A549 (cell line): ENCODE measurements at regions not wholly inside any gene's neighbourhood (a gene's known extent, or its start where the extent isn't known, plus 50 kb on each side); places are given as distances from the start of the nearest gene placed in this dataset.

ENCODE experiments used
- ATAC-seq, 2 experiments: fragments of 200-7000 bp in 1 of 2; fragments of >200 bp in 1 of 2; cut with Nextera tagmentation in 1 of 2; cut with Tn5 transposase in 1 of 2; 3 replicates each; pipeline versions ENCODE4 v1.8.0 to v1.9.1; 2018 to 2020; ENCODE audit warnings: mild to moderate bottlenecking in 1 of 2, moderate library complexity in 1 of 2
- CTCF ChIA-PET: fragments of 300-600 bp; sonication (Branson Sonifier 250); formaldehyde crosslinking; extraction: SDS; loops from one replicate; lab custom pipeline; 2021; ENCODE audit warnings: antibody characterized with exemption, inconsistent platforms; lab: Yijun Ruan, JAX
- POLR2A ChIA-PET: fragments of 350-600 bp; formaldehyde crosslinking; extraction: SDS; loops from one replicate; lab custom pipeline; 2021; ENCODE audit warnings: antibody characterized with exemption, inconsistent platforms; lab: Yijun Ruan, JAX
- DNase-seq, 2 experiments: peaks; one replicate each; pipeline versions ENCODE4 v3.0.0 to v3.0.0-alpha.2; 2011 to 2016; ENCODE audit warnings: low read depth in 1 of 2, low spot score in 1 of 2
- FAIRE-seq: peaks from 2 replicates; lab custom pipeline; 2011; peaks lifted over from hg19 to GRCh38; lab: Jason Lieb, UNC
- H3K27ac ChIP-seq, 2 experiments: fragments of >200 bp; sonication (Bioruptor Twin); formaldehyde crosslinking; 3 replicates each; pipeline ENCODE4 v1.5.1; 2016 to 2017
- H3K4me1 ChIP-seq: fragments of >200 bp; sonication (Bioruptor Twin); formaldehyde crosslinking; 3 replicates; pipeline ENCODE4 v1.6.1; 2016
- H3K4me2 ChIP-seq: fragments of >200 bp; sonication (Bioruptor Twin); formaldehyde crosslinking; 3 replicates; pipeline ENCODE4 v1.6.1; 2016
- H3K4me3 ChIP-seq: fragments of >200 bp; sonication (Bioruptor Twin); formaldehyde crosslinking; 3 replicates; pipeline ENCODE4 v1.5.1; 2016
- H3K9me3 ChIP-seq: fragments of >200 bp; sonication (Bioruptor Twin); formaldehyde crosslinking; 3 replicates; pipeline ENCODE4 v1.6.1; 2016
- BCL3 ChIP-seq: fragments of >200 bp; sonication (Bioruptor Twin); formaldehyde crosslinking; IDR thresholded peaks from 3 replicates; pipeline ENCODE4 v1.6.1; 2016
- CEBPB ChIP-seq, 2 experiments: fragments of >200 bp in 1 of 2; sonication (Bioruptor Twin) in 1 of 2; formaldehyde crosslinking in 1 of 2; IDR thresholded peaks; 2 replicates each; pipeline ENCODE4 v1.6.1; 2012 to 2016
- EHF ChIP-seq: fragments of 250-450 bp; sonication (Bioruptor Pico); IDR thresholded peaks from 2 replicates; pipeline ENCODE4 v1.5.0; 2020; ENCODE audit warnings: mild to moderate bottlenecking
- EHMT2 ChIP-seq: fragments of 200-600 bp; sonication (generic); IDR thresholded peaks from 2 replicates; pipeline ENCODE4 v1.6.1; 2016; ENCODE audit warnings: antibody characterized with exemption, low read depth, mild to moderate bottlenecking, moderate library complexity
- EP300 ChIP-seq, 2 experiments: fragments of >200 bp; sonication (Bioruptor Twin); formaldehyde crosslinking; IDR thresholded peaks; 2 replicates in 1 of 2; 3 replicates in 1 of 2; pipeline ENCODE4 v1.6.1; 2016 to 2017
- ESRRA ChIP-seq: fragments of 150-350 bp; IDR thresholded peaks from 2 replicates; pipeline ENCODE4 v1.6.1; 2014; ENCODE audit warnings: mild to moderate bottlenecking, low read length, borderline replicate concordance
- FOSB ChIP-seq: fragments of 250-450 bp; sonication (Bioruptor Pico); IDR thresholded peaks from 2 replicates; pipeline ENCODE4 v1.5.0; 2020; ENCODE audit warnings: mild to moderate bottlenecking, moderate library complexity
- FOSL2 ChIP-seq, 2 experiments: fragments of 450-650 bp in 1 of 2; fragments of >200 bp in 1 of 2; sonication (Bioruptor Twin) in 1 of 2; formaldehyde crosslinking; IDR thresholded peaks; 2 replicates each; pipeline versions ENCODE4 v1.5.0 to v1.6.1; 2016 to 2020; ENCODE audit warnings: mild to moderate bottlenecking in 1 of 2, moderate library complexity in 1 of 2
- FOXS1 ChIP-seq: fragments of 250-450 bp; sonication (Bioruptor Pico); IDR thresholded peaks from 2 replicates; pipeline ENCODE4 v1.5.0; 2020; ENCODE audit warnings: mild to moderate bottlenecking, moderate library complexity
- HES2 ChIP-seq: fragments of >200 bp; sonication (Bioruptor Twin); formaldehyde crosslinking; IDR thresholded peaks from 2 replicates; pipeline ENCODE4 v1.6.1; 2016
- HOXB13 ChIP-seq: fragments of 250-450 bp; sonication (Bioruptor Pico); IDR thresholded peaks from 2 replicates; pipeline ENCODE4 v1.5.0; 2020; ENCODE audit warnings: low read depth, mild to moderate bottlenecking, moderate library complexity
- JUN ChIP-seq, 2 experiments: fragments of >200 bp; sonication (Bioruptor Twin); formaldehyde crosslinking; IDR thresholded peaks; 2 replicates in 1 of 2; 3 replicates in 1 of 2; pipeline ENCODE4 v1.6.1; 2016 to 2017
- JUNB ChIP-seq: fragments of >200 bp; sonication (Bioruptor Twin); formaldehyde crosslinking; IDR thresholded peaks from 2 replicates; pipeline ENCODE4 v1.6.1; 2016
- KDM1A ChIP-seq: fragments of 200-600 bp; sonication (generic); IDR thresholded peaks from 2 replicates; pipeline ENCODE4 v1.6.1; 2016; ENCODE audit warnings: low read depth, mild to moderate bottlenecking
- MAZ ChIP-seq: fragments of 150-350 bp; IDR thresholded peaks from 2 replicates; pipeline ENCODE4 v1.6.1; 2014; ENCODE audit warnings: antibody characterized with exemption, low read depth, low read length, borderline replicate concordance
- MYC ChIP-seq: IDR thresholded peaks from 2 replicates; pipeline ENCODE4 v1.6.1; 2012; ENCODE audit warnings: mild to moderate bottlenecking, inconsistent platforms, low read length, improper control_type of control experiment, borderline replicate concordance
- NFE2L2 ChIP-seq: fragments of 150-350 bp; conservative IDR thresholded peaks from 2 replicates; pipeline ENCODE4 v1.6.1; 2014; ENCODE audit warnings: low read length
- NR3C1 ChIP-seq: fragments of >200 bp; sonication (Bioruptor Twin); formaldehyde crosslinking; IDR thresholded peaks from 3 replicates; pipeline ENCODE4 v1.6.1; 2017
- PHF8 ChIP-seq: fragments of 200-600 bp; sonication (generic); IDR thresholded peaks from 2 replicates; pipeline ENCODE4 v1.6.1; 2016; ENCODE audit warnings: low read depth, mild to moderate bottlenecking, antibody characterized with exemption, moderate library complexity, borderline replicate concordance
- POLR2AphosphoS2 ChIP-seq: conservative IDR thresholded peaks from 2 replicates; pipeline ENCODE4 v1.6.1; 2012; ENCODE audit warnings: low read length, improper control_type of control experiment, inconsistent platforms
- RARB ChIP-seq: fragments of 250-450 bp; sonication (Bioruptor Pico); IDR thresholded peaks from 2 replicates; pipeline ENCODE4 v1.8.0; 2021; ENCODE audit warnings: mild to moderate bottlenecking, moderate library complexity
- REST ChIP-seq: fragments of 200-600 bp; sonication (generic); IDR thresholded peaks from 2 replicates; pipeline ENCODE4 v1.6.1; 2016; ENCODE audit warnings: antibody characterized with exemption, mild to moderate bottlenecking, moderate library complexity
- RNF2 ChIP-seq: fragments of 200-600 bp; sonication (generic); IDR thresholded peaks from 2 replicates; pipeline ENCODE4 v1.6.1; 2016; ENCODE audit warnings: low read depth, mild to moderate bottlenecking, antibody characterized with exemption, moderate library complexity, borderline replicate concordance
- SREBF2 ChIP-seq: fragments of 450-650 bp; IDR thresholded peaks from 2 replicates; pipeline ENCODE4 v1.6.1; 2014; ENCODE audit warnings: mild to moderate bottlenecking, moderate library complexity
- TFCP2L1 ChIP-seq: fragments of 250-450 bp; sonication (Bioruptor Pico); IDR thresholded peaks from 2 replicates; pipeline ENCODE4 v1.5.0; 2021; ENCODE audit warnings: mild to moderate bottlenecking
- USF2 ChIP-seq: fragments of 450-650 bp; IDR thresholded peaks from 2 replicates; pipeline ENCODE4 v1.6.1; 2014; ENCODE audit warnings: antibody characterized with exemption
- WGBS: methylation state at CpG from one replicate; pipeline ENCODE4 v1.1.6; 2017; ENCODE audit errors: missing lambda C conversion rate; 5-methylcytosine and 5-hydroxymethylcytosine counted together

GRCh38 chr6:120355822-120356221 is 978.5 kb downstream of the TBC1D32 start:
- FAIRE-seq (no peak), DNase-seq (no peak), ATAC-seq (no peak)
- Histone ChIP-seq H3K4me3 (no peak overlapping the region), H3K4me1 (no peaks in the 10 kb centered on the region), H3K27ac (no peak overlapping the region), H3K4me2 (no peak overlapping the region), H3K9me3 (no peaks in the 10 kb centered on the region)
- TF ChIP-seq SREBF2 (no peak), EHMT2 (no peak), MAZ (no peak), BCL3 (no peak), FOXS1 (CRISPR knock-in tag) (no peak), FOSB (CRISPR knock-in tag) (no peak), REST (no peak), USF2 (no peak), MYC (no peak), ESRRA (no peak), RARB (CRISPR knock-in tag) (no peak), JUN (IDR thresholded peaks at IDR 0.05) (no peak)
- WGBS, result 19% methylated on average over 1 of the region's 1 CpG
- ChIA-PET POLR2A (no interaction called here), CTCF (no interaction called here)

- Histone ChIP-seq H3K4me2 (no peak overlapping the region), H3K27ac (no peak overlapping the region), H3K4me1 (no peaks in the 10 kb centered on the region), H3K4me3 (no peak overlapping the region), H3K9me3 (no peaks in the 10 kb centered on the region)
- no peak for FAIRE-seq
- DNase-seq, result no peak
- 25% methylated on average over 1 of the region's 1 CpG for WGBS
- no peak for TF ChIP-seq NFE2L2
- no peak for ATAC-seq
- ChIA-PET CTCF (no interaction called here), POLR2A (no interaction called here)
Observed at GRCh38 chr6:120354452-120355098, 979.7 kb downstream of the TBC1D32 start.

- DNase-seq (no peak), ATAC-seq (no peak), FAIRE-seq (no peak)
- Histone ChIP-seq H3K27ac (no peak overlapping the region), H3K9me3 (no peaks in the 10 kb centered on the region), H3K4me1 (no peaks in the 10 kb centered on the region), H3K4me2 (no peak overlapping the region), H3K4me3 (no peak overlapping the region)
- POLR2A ChIA-PET, result no interaction called here
- no peak for TF ChIP-seq HOXB13 (CRISPR knock-in tag)
- TF ChIP-seq CEBPB (IDR thresholded peaks at IDR 0.05), result no peak
- no peak for TF ChIP-seq RNF2
- no peak for TF ChIP-seq PHF8
- TF ChIP-seq TFCP2L1 (CRISPR knock-in tag), result no peak
- TF ChIP-seq FOSL2 (IDR thresholded peaks at IDR 0.05), result no peak
- no peak for TF ChIP-seq FOSL2 (CRISPR knock-in tag; IDR thresholded peaks at IDR 0.05)
- no peak for TF ChIP-seq HES2
- no peak for TF ChIP-seq NR3C1
- TF ChIP-seq KDM1A, result no peak
- no peak for TF ChIP-seq SREBF2
- no peak for TF ChIP-seq EP300 (IDR thresholded peaks at IDR 0.05)
- no peak for TF ChIP-seq JUNB
- no peak for TF ChIP-seq FOSB (CRISPR knock-in tag)
- no peak for TF ChIP-seq POLR2AphosphoS2
- TF ChIP-seq EHF (CRISPR knock-in tag), result no peak
- CTCF ChIA-PET, result no interaction called here
Observed at GRCh38 chr6:120352491-120352890, 981.8 kb downstream of the TBC1D32 start.
